Activated naive CD8-positive, alpha-beta T cell treated with anti-CD3 and anti-CD28 coated beads, Interleukin-2, amount 50 U/mL, for 24 hours (primary cell): ENCODE measurements at regions not wholly inside any gene's neighbourhood (a gene's known extent, or its start where the extent isn't known, plus 50 kb on each side); places are given as distances from the start of the nearest gene placed in this dataset.
"Not testable (repeated sequence)": the region's sequence is repeated elsewhere in the genome, so short reads cannot be mapped to it uniquely, and the experiment has no call there.

Source experiments
- ATAC-seq: fragments of 150-1000 bp; cut with Tn5 transposase; one replicate; pipeline ENCODE4 v1.10.0; 2021
- DNase-seq: peaks from one replicate; pipeline ENCODE4 v3.0.0; 2021
- H3K27ac Mint-ChIP-seq: one replicate; pipeline ENCODE4 v1.8.0; 2021; ENCODE audit warnings: mild to moderate bottlenecking, mixed read lengths
- H3K27me3 Mint-ChIP-seq: one replicate; pipeline ENCODE4 v1.8.0; 2021; ENCODE audit warnings: mixed read lengths
- H3K36me3 Mint-ChIP-seq: one replicate; pipeline ENCODE4 v1.8.0; 2021; ENCODE audit warnings: low read depth, mixed read lengths
- H3K4me1 Mint-ChIP-seq: one replicate; pipeline ENCODE4 v1.8.0; 2021; ENCODE audit warnings: mixed read lengths
- H3K4me3 Mint-ChIP-seq: one replicate; pipeline ENCODE4 v1.8.0; 2021; ENCODE audit warnings: mild to moderate bottlenecking, moderate library complexity, mixed read lengths
- H3K9me3 Mint-ChIP-seq: one replicate; pipeline ENCODE4 v1.8.0; 2021; ENCODE audit warnings: mixed read lengths

DNA sequence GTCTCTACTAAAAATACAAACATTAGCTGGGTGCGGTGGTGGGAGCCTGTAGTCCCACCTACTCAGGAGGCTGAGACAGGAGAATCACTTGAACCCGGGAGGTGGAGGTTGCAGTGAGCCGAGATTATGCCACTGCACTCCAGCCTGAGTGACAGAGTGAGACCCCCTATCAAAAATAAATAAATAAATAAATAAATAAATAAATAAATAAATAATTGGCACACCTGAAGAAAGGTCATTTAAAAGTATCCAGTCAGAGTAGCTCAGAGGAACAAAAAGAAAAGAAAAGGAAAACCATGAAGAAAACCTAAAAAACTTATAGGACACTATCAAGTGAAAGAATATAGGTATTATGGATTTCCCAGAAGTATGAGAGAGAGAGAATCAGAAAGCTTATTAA lies 330.1 kb upstream of the AR start:
- H3K9me3 Mint-ChIP-seq, H3K27me3 Mint-ChIP-seq, H3K36me3 Mint-ChIP-seq, H3K27ac Mint-ChIP-seq, H3K4me3 Mint-ChIP-seq, DNase-seq, ATAC-seq, H3K4me1 Mint-ChIP-seq: not testable (repeated sequence)

DNA sequence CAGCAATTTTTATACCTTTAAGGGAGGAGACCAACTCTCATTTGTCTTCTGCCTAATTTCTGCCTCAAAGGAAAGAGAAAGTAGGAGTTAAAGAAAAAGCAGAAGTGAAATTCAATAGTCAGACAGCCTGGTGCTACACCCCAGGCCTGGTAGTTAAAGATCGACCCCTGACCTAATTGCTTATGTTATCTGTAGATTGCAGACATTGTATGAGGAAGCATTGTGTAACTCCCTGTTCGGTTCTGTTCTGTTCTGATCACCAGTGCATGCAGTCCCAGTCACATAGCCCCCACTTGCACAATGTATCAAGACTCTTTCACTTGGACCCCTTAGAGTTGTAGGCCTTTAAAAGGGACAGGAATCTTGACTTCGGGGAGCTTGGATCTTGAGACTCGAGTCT lies 335.9 kb upstream of the AR start:
- Mint-ChIP-seq H3K9me3 (no peaks in the 10 kb centered on the region), H3K36me3 (no peaks in the 10 kb centered on the region), H3K27ac (no peak overlapping the region), H3K4me1 (no peaks in the 10 kb centered on the region), H3K4me3 (no peak overlapping the region), H3K27me3 (no peaks in the 10 kb centered on the region)
- ATAC-seq (no peak), DNase-seq (no peak)

DNA sequence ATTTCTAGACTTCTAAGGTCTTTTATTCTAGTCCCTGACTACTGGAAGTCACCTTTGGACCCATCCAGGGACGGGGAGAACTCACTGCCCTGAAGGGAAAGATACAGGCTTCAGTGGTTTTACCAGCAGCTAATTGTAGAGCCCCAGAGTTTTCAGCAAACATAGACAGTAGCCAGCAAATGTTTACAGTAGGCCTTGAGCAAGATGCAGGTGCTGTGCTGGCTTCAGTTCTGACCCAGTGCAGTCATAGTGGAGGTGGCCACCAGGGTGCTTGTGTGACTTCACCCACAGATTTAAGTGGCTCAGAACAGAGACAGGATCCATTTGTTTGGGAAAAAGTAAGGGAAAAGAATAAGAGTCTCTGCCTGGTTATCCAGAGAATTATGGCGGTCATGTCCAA lies 384.4 kb upstream of the AR start:
- Mint-ChIP-seq H3K9me3 (peaks cover 3% of the 10 kb centered on the region), H3K27me3 (no peaks in the 10 kb centered on the region), H3K36me3 (no peaks in the 10 kb centered on the region), H3K4me1 (no peaks in the 10 kb centered on the region), H3K4me3 (no peak overlapping the region), H3K27ac (no peak overlapping the region)
- no peak for ATAC-seq
- no peak for DNase-seq

DNA sequence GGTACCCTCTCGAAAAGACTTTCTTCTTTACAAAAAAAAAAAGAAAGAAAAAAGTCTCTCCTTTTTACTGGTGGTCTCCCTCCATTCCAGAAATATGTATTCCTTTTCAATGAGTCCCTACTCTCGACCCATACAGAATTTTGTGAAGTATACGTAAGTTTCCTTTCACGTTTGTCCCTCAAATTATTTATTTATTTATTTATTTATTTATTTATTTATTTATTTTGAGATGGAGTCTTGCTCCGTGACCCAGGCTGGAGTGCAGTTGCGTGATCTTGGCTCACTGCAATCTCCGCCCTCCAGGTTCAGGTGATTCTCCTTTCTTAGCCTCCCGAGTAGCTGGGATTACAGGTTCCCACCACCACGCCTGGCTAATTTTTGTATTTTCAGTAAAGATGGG lies 429.2 kb upstream of the AR start:
- Mint-ChIP-seq H3K9me3 (peaks cover 7% of the 10 kb centered on the region), H3K36me3 (no peaks in the 10 kb centered on the region), H3K4me3 (no peak overlapping the region), H3K4me1 (no peaks in the 10 kb centered on the region), H3K27me3 (no peaks in the 10 kb centered on the region), H3K27ac (no peak overlapping the region)
- ATAC-seq: no peak
- no peak for DNase-seq

DNA sequence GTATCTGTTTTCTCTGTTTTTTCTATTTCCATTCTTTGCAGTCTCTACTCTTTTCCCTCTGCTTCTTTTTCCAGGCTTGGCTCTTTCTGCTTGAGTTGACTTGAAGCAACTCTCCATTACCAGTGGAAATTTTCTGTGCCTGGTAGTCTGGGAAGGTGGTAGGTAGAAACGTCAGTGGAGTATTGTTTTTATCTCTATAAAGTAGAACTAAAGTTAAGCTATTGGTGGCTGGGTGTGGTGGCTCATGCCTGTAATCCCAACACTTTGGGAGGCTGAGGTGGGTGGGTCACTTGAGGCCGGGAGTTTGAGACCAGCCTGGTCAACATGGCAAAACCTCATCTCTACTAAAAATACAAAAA lies 438.1 kb upstream of the AR start:
- peaks cover 7% of the 10 kb centered on the region for H3K9me3 Mint-ChIP-seq
- H3K27ac Mint-ChIP-seq: no peak overlapping the region
- H3K36me3 Mint-ChIP-seq: no peaks in the 10 kb centered on the region
- DNase-seq: no peak
- no peak for ATAC-seq
- no peaks in the 10 kb centered on the region for H3K4me1 Mint-ChIP-seq
- no peak overlapping the region for H3K4me3 Mint-ChIP-seq
- H3K27me3 Mint-ChIP-seq: no peaks in the 10 kb centered on the region

DNA sequence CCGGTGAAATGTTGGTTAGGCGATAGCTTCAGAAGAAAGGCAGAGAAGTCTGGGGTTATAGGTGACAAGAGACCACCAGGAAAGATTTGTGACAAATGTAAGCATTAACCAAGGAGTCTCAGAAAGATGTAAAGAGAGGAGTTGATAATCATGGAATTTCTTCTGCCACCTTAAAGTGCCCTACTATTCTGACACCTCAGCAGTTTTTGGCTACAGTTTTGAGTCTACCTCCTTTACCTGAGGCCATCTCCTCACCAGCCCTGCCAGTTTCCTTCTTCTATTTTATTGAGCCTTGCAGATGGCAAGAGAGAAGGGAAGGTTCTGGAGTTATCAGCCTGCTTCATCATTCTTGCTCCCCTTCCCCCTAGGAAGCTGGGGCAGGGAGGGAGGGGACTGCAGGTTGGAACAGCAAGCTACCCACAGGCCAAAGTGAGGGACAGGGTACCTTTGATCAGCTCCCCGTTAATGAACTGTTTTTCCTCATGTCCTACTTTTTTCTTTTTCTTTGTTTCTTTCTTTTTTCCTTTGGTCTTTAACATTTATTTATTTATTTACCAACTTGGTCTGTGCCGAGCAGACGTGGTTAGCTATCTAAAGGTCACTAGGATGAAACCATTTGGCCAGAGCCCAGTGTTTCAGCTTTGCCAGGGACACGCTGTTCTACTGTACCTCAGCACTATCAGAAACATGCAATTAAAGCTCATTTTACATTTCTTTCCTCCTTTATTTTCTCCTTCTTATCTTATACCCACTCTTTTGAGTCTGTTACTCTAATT lies 438.7 kb upstream of the AR start:
- no peak for DNase-seq
- H3K9me3 Mint-ChIP-seq: peaks cover 2% of the 10 kb centered on the region
- H3K36me3 Mint-ChIP-seq: no peaks in the 10 kb centered on the region
- no peak overlapping the region for H3K27ac Mint-ChIP-seq
- H3K27me3 Mint-ChIP-seq: no peaks in the 10 kb centered on the region
- ATAC-seq: no peak
- H3K4me3 Mint-ChIP-seq: no peak overlapping the region
- no peaks in the 10 kb centered on the region for H3K4me1 Mint-ChIP-seq

DNA sequence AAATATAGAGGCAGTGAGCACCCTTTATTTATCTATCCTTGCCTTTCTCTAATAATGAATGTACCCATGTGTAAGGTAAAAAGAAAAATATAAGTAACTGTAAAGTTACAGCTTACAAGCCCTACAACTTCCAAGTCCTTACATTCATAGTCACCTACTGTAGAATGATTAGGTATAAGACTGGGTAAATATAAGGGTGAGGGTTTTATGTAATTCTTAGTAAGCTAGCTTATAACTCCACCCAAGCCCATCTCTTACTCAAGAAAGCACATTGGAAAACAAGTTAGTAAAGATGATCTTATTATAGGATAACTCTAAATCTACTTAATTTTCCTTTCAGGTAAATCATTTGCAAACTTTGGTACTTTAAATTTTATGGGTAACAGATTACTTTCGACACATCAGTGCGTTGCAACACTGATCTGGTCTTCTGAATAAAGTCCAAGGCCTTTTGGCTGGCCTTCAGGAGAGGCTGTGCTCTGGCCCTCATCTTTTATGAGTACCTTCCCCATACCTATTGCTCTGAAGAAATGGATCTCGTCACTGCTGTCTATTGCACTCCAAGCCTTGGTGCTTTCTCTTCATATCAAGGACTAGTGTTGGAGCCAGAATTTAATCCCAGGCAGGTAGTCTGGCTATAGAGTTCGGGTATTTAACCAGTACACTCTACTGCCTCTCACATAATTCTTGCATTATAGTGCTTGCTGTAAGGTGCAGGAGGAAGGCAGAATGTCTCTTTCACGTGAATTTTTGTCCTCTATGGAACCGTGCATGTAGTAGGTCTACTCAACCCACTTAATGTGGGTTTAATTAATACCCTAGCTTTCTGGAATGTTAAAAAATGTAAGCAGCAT lies 443.6 kb upstream of the AR start:
- Mint-ChIP-seq H3K4me3 (no peak overlapping the region), H3K27ac (no peak overlapping the region), H3K4me1 (no peaks in the 10 kb centered on the region), H3K27me3 (no peaks in the 10 kb centered on the region), H3K36me3 (no peaks in the 10 kb centered on the region), H3K9me3 (peaks cover 3% of the 10 kb centered on the region)
- ATAC-seq (no peak), DNase-seq (no peak)

DNA sequence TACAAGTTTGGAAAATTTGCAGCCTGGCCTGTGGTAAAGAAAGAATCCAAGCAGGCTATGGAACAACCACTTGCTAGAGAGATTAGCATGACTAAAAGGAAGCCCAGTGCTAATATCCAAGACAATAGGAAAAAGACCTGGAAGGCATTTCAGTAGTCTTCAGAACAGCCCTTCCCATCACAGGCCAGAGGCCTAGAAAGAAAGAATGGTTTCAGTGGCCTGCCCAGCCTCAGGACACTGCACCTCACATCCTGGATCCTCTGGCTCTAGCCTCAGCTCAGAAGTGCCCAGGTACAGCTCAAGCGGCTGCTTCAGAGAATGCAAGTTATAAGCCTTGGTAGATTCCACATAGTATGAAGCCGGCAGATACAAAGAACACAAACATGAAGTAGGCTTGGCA lies 449.8 kb upstream of the AR start:
- DNase-seq: no peak

DNA sequence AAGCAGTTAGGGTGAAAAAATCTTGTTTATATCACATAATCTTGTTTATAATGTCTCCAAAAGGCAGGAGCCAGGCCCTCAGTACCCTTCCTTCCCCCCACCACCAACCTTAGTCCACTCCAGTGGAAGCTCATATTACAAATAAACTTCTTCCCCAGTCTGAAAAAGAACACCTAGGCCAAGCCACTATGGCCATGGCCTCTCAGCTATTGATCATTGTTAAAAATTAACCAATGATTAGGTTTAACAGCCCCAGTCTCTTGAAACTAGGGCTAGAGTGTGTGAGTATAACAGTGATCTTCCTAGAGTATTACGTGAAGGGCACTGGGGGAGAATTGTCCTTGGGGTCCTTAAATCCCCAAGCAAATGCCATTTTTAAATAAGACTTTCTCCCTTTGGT lies 411.9 kb upstream of the EDA2R start:
- Mint-ChIP-seq H3K36me3 (no peaks in the 10 kb centered on the region), H3K9me3 (no peaks in the 10 kb centered on the region), H3K27me3 (no peaks in the 10 kb centered on the region), H3K4me1 (no peaks in the 10 kb centered on the region), H3K27ac (no peak overlapping the region), H3K4me3 (no peak overlapping the region)
- ATAC-seq: no peak
- DNase-seq: no peak

More for the DNA sequence above, 449.8 kb upstream of the AR start:
- Mint-ChIP-seq H3K4me3 (no peak overlapping the region), H3K27ac (no peak overlapping the region), H3K9me3 (peaks cover 6% of the 10 kb centered on the region), H3K27me3 (no peaks in the 10 kb centered on the region), H3K36me3 (no peaks in the 10 kb centered on the region), H3K4me1 (no peaks in the 10 kb centered on the region)
- ATAC-seq: no peak

DNA sequence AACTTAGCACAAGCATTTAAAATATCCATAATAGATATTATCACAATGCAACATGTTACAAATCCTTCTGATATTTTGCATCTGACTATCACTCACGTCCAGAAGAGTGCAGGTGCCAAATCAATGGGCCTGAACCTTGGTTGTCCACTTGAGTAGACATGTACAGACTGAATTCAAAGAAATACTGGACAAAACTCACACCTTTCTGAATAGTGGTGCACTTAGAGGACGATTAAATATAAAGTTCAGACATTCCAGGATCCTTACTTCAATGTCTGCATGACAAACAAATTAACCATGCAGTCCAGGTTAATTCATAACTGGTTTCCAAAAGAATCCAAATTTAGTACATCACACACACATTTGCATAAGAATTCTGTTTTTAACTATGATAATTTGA lies 406.0 kb upstream of the EDA2R start:
- DNase-seq (no peak), ATAC-seq (no peak)
- Mint-ChIP-seq H3K27me3 (no peaks in the 10 kb centered on the region), H3K27ac (no peak overlapping the region), H3K9me3 (no peaks in the 10 kb centered on the region), H3K4me3 (no peak overlapping the region), H3K36me3 (no peaks in the 10 kb centered on the region), H3K4me1 (no peaks in the 10 kb centered on the region)

DNA sequence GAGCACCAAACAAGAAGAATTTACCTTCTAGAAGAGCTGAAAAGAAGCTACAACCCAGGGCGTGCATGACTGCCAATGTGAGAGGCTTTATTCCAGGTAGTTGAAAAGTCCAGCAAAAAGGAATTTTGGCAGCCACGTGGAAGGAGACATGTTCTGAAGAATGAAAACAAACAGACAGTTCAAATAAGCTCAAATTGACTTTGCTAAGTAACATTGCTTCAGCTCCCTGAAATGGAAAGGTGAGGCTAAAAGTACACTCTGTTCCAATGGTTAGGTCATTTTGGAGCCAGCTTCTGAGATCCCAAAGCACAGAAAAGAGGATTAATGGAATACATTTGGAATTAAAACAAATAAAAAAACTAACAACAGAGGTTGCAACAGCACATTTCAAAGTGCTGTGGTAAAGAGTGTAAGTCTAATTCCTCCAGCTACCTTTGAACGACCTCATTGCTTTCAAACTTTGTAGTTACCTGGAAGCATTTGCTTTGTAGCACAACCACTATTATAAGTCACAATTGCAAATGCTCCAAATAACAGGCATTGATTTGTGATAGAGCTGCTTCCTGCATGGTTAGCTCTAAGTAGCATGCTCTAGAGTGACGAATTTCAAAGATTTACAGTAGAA lies 405.3 kb upstream of the EDA2R start:
- no peak for DNase-seq
- H3K27ac Mint-ChIP-seq: no peak overlapping the region
- no peaks in the 10 kb centered on the region for H3K27me3 Mint-ChIP-seq
- ATAC-seq: no peak
- no peaks in the 10 kb centered on the region for H3K36me3 Mint-ChIP-seq
- H3K9me3 Mint-ChIP-seq: no peaks in the 10 kb centered on the region
- H3K4me1 Mint-ChIP-seq: no peaks in the 10 kb centered on the region
- H3K4me3 Mint-ChIP-seq: no peak overlapping the region

DNA sequence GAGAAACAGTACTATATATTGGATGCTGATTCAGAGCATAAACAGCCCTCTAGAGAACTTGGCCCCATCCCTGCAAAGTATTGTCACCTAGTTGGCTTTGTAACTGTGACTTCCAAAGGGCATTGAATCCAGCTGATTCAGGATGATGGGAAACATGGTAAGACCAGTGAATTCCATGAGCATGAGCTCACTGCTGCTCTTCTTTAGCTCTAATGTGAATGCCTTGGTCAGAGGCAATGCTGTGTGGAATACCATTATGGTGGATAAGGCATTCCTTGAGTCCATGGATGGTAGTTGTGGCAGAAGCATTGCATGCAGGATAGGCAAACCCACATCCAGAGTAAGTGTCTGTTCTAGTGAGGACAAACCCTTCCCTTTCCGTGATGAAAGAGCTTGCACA lies 365.6 kb upstream of the EDA2R start:
- no peak for DNase-seq
- Mint-ChIP-seq H3K4me1 (no peaks in the 10 kb centered on the region), H3K9me3 (no peaks in the 10 kb centered on the region), H3K4me3 (no peak overlapping the region), H3K27me3 (no peaks in the 10 kb centered on the region), H3K36me3 (no peaks in the 10 kb centered on the region), H3K27ac (no peak overlapping the region)
- no peak for ATAC-seq

DNA sequence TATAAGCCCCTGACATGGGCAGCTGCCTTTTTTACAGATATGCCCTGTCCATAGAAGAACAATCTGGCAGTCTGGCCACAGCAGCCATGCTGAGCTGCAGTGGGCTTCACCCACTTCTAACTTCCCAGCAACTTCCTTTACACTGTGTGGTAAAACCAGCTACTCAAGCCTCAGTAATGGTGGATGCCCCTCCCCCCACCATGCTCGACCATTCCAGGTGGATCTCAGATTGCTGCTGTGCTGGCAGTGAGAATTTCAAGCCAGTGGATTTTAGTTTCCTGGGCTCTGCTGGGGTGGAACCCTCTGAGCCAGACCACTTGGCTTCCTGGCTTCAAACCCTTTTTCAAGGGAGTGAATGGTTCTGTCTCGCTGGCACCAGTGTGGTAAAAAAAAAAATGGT lies 355.9 kb upstream of the EDA2R start:
- no peak for ATAC-seq
- Mint-ChIP-seq H3K9me3 (no peaks in the 10 kb centered on the region), H3K27me3 (no peaks in the 10 kb centered on the region), H3K27ac (no peak overlapping the region), H3K4me1 (no peaks in the 10 kb centered on the region), H3K36me3 (no peaks in the 10 kb centered on the region), H3K4me3 (no peak overlapping the region)
- no peak for DNase-seq

DNA sequence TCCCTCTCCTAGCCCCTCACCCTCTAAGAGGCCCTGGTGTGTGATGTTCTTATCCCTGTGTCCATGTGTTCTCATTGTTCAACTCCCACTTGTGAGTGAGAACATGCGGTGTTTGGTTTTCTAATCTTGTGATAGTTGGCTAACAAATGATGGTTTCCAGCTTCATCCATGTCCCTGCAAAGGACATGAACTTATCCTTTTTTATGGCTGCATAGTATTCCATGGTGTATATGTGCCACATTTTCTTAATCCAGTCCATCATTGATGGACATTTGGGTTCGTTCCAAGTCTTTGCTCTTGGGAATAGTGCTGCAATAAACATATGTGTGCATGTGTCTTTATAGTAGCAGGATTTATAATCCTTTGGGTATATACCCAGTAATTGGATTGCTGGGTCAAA lies 353.2 kb upstream of the EDA2R start:
- not testable (repeated sequence) for H3K4me1 Mint-ChIP-seq, H3K27ac Mint-ChIP-seq, H3K27me3 Mint-ChIP-seq, H3K9me3 Mint-ChIP-seq, H3K36me3 Mint-ChIP-seq, DNase-seq, ATAC-seq, H3K4me3 Mint-ChIP-seq

DNA sequence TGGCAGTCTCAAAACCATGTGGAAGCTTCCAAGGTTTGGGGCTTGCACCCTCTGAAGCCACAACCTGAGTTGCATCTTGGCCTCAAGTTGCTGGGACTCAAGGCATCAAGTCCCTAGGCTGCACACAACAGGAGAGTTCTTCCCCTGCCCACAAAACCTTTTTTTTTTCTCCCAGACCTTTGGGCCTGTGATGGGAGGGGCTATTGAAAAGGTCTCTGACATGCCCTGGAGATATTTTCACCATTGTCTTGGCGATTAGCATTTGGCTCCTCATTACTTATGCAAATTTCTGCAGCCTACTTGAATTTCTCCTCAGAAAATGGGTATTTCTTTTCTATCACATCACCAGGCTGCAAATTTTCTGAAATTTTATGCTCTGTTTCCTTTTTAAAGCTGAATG lies 349.5 kb upstream of the EDA2R start:
- Mint-ChIP-seq H3K4me1 (no peaks in the 10 kb centered on the region), H3K36me3 (no peaks in the 10 kb centered on the region), H3K4me3 (no peak overlapping the region), H3K27me3 (no peaks in the 10 kb centered on the region), H3K27ac (no peak overlapping the region), H3K9me3 (no peaks in the 10 kb centered on the region)
- no peak for DNase-seq
- ATAC-seq: no peak
